ENCODE measurements at regions not wholly inside any gene's neighbourhood (a gene's known extent, or its start where the extent isn't known, plus 50 kb on each side); places are given as distances from the start of the nearest gene placed in this dataset.
A peak's percentile ranks its signal among the peaks of the same experiment; 100 is the strongest.

GRCh38 chr5:84450617-84451414 is 66.1 kb upstream of the EDIL3 start:
- CTCF ChIA-PET: interaction anchor here (0.6 to 1.1 kb wide), 6 partner anchors 9 to 739 kb away, joined by 3 to 5 read pairs (median 4); no protein-coding TSS in a partner anchor
- peak; percentile 55; the same call in 2 of the 3 replicates for ATAC-seq
- Histone ChIP-seq H3K79me2 (ENCODE audit: control insufficient read depth, insufficient read depth, low read length) (no peaks in the 10 kb centered on the region), H3K4me2 (ENCODE audit: control insufficient read depth, insufficient read depth) (no peak overlapping the region), H2AFZ (ENCODE audit: control insufficient read depth, low read depth, low read length) (no peak overlapping the region), H3K9me3 (replicated peaks; ENCODE audit: control insufficient read depth, insufficient read depth, low read length) (no peaks in the 10 kb centered on the region), H3K9ac (ENCODE audit: control insufficient read depth, insufficient read depth, low read length) (no peak overlapping the region), H3K4me3 (no peak overlapping the region), H3K27me3 (replicated peaks in 1 of 2; ENCODE audit: control insufficient read depth in 2 of 2, insufficient read depth in 2 of 2, low read length in 1 of 2) (no peaks in the 10 kb centered on the region), H3K36me3 (ENCODE audit: control insufficient read depth in 2 of 2, insufficient read depth in 2 of 2, low read length in 1 of 2) (no peaks in the 10 kb centered on the region), H3K4me1 (ENCODE audit: control insufficient read depth, insufficient read depth, low read length) (no peaks in the 10 kb centered on the region), H3K27ac (ENCODE audit: control insufficient read depth, insufficient read depth) (no peak overlapping the region), H4K20me1 (ENCODE audit: control insufficient read depth, insufficient read depth) (no peaks in the 10 kb centered on the region)
- DNase-seq (ENCODE audit: low read depth, low spot score): no peak
- in situ Hi-C loops (cut with MboI): no loop called here
- BruUV-seq (replicated peaks): no TSS peak
- POLR2A ChIA-PET: no interaction called here
- WGBS (ENCODE audit: insufficient coverage, insufficient replicate concordance, low lambda C conversion rate, missing lambda C conversion rate): 35% methylated on average over 2 of the region's 2 CpGs
- TF ChIP-seq ZBED1 (IDR thresholded peaks at IDR 0.05; ENCODE audit: borderline replicate concordance) (no peak), POU2F2 (IDR thresholded peaks at IDR 0.05; ENCODE audit: borderline replicate concordance, low read depth, low read length) (no peak), CTCF (IDR thresholded peaks at IDR 0.05 in 2 of 3, conservative IDR thresholded peaks at IDR 0.05 in 1 of 3; ENCODE audit: control insufficient read depth in 2 of 3, extremely low read depth in 1 of 3, insufficient read depth in 1 of 3, low read depth in 3 of 3, low read length in 3 of 3) (peak in 2 of 3 experiments; percentile 19 to 33; a peak in 3 of 6 replicates), TCF12 (IDR thresholded peaks at IDR 0.05; ENCODE audit: low read depth, low read length) (no peak), RAD51 (IDR thresholded peaks at IDR 0.05) (no peak)
- intact Hi-C loops (cut with micrococcal nuclease; ENCODE audit: unreplicated experiment): no loop called here
- FAIRE-seq: no peak
- SMC1A ChIA-PET (ENCODE audit: uncharacterized antibody, unreplicated experiment): interaction anchor here (0.6 to 1.3 kb wide), 4 partner anchors 10 to 789 kb away, joined by 3 to 5 read pairs (median 3); no protein-coding TSS in a partner anchor
- RAD21 ChIA-PET (ENCODE audit: unreplicated experiment): interaction anchor here (0.8 to 1.3 kb wide), 2 partner anchors 207 to 733 kb away, joined by 3 to 5 read pairs; no protein-coding TSS in a partner anchor
